Kidney (tissue), 13 donors: ENCODE measurements at regions not wholly inside any gene's neighbourhood (a gene's known extent, or its start where the extent isn't known, plus 50 kb on each side); places are given as distances from the start of the nearest gene placed in this dataset.

Experiments
- DNase-seq, 5 donors: peaks; one replicate each; pipeline ENCODE4 v3.0.0-alpha.2; 2013 to 2020
- FAIRE-seq: peaks from 2 replicates; lab custom pipeline; 2012; peaks lifted over from hg19 to GRCh38; lab: Jason Lieb, UNC
- H3K27ac ChIP-seq, 2 donors: one replicate each; pipeline ENCODE4 v1.7.0; 2013; ENCODE audit warnings: low read depth in 2 of 2, low read length in 2 of 2, inconsistent platforms in 1 of 2
- H3K27me3 ChIP-seq: one replicate; pipeline ENCODE4 v1.7.1; 2013; ENCODE audit warnings: low read length, inconsistent platforms; ENCODE audit not compliant: control insufficient read depth, insufficient read depth
- H3K36me3 ChIP-seq, 3 donors: one replicate each; pipeline versions ENCODE4 v1.7.0 to v1.7.1; 2013; ENCODE audit warnings: low read length in 3 of 3, control low read depth in 1 of 3, inconsistent platforms in 1 of 3; ENCODE audit not compliant: insufficient read depth in 3 of 3, control insufficient read depth in 2 of 3
- H3K4me1 ChIP-seq, 3 donors: one replicate each; pipeline versions ENCODE4 v1.7.0 to v1.7.1; 2013; ENCODE audit warnings: low read length in 3 of 3, inconsistent platforms in 1 of 3, low read depth in 1 of 3; ENCODE audit not compliant: control insufficient read depth in 2 of 3, insufficient read depth in 2 of 3
- H3K4me3 ChIP-seq, 3 donors: one replicate each; pipeline versions ENCODE4 v1.7.0 to v1.8.1; 2013; ENCODE audit warnings: low read length in 3 of 3, control low read depth in 1 of 3, inconsistent platforms in 1 of 3
- H3K9ac ChIP-seq, 3 donors: one replicate each; pipeline versions ENCODE4 v1.7.0 to v1.7.1; 2013; ENCODE audit warnings: low read length in 3 of 3, control low read depth in 1 of 3, inconsistent platforms in 1 of 3
- H3K9me3 ChIP-seq, 3 donors: one replicate each; pipeline versions ENCODE4 v1.7.0 to v1.7.1; 2013; ENCODE audit warnings: low read length in 3 of 3, control low read depth in 1 of 3, inconsistent platforms in 1 of 3; ENCODE audit not compliant: control insufficient read depth in 2 of 3, insufficient read depth in 1 of 3
- CTCF ChIP-seq: IDR thresholded peaks from 3 replicates; pipeline ENCODE4 v1.5.1; 2012; ENCODE audit warnings: mild to moderate bottlenecking, moderate library complexity, borderline replicate concordance; ENCODE audit not compliant: insufficient read depth; ENCODE audit errors: extremely low read depth
- intact Hi-C: fragments of 100-400 bp; cut with DNase I; formaldehyde crosslinking; loops from one replicate; pipeline ENCODE4 v1.11.1; 2022
- donor health status: control.
- donor health status: control.
- donor health status: control.
- donor health status: control.
- donor health status: control.
- donor health status: DM: yes; HTN: yes; CAD: no.
- donor health status: Normal renal cell carcinoma (clear cell type).

DNA sequence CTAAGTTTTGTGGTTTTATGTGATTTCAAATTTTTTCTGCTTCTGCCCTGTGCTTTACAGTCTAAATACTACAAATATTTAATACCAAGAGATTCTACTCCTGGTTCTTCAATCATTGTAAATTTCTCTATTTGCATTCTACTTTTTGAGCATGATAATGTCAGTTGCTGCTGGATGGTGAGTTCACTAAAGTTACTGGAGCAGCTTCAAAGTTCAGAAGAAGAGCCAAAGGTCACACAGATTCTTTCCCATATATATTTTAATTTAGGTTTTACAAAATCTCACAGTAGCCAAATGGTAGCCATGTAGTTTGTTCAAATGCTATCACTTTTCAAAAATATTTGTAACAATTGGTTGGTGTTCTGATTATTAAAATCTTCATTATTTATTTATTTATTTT, 378.7 kb downstream of the TMEM232 start:
- Histone ChIP-seq H3K27me3 (no peaks in the 10 kb centered on the region), H3K4me3 (no peak overlapping the region), H3K27ac (no peak overlapping the region), H3K4me1 (no peaks in the 10 kb centered on the region), H3K36me3 (no peaks in the 10 kb centered on the region), H3K9me3 (no peaks in the 10 kb centered on the region), H3K9ac (no peak overlapping the region)
- DNase-seq = no peak
- no peak for TF ChIP-seq CTCF
- intact Hi-C loops = no loop called here
- no peak for FAIRE-seq

- Histone ChIP-seq H3K9me3 (no peaks in the 10 kb centered on the region), H3K4me1 (no peaks in the 10 kb centered on the region), H3K36me3 (no peaks in the 10 kb centered on the region), H3K4me3 (no peak overlapping the region), H3K27ac (no peak overlapping the region), H3K9ac (no peak overlapping the region), H3K27me3 (no peaks in the 10 kb centered on the region)
- TF ChIP-seq CTCF = no peak
- intact Hi-C loops = no loop called here
- FAIRE-seq (no peak), DNase-seq (no peak)
Measured at GRCh38 chr5:110351430-110351829, 375.0 kb downstream of the TMEM232 start.

GRCh38 chr5:110354311-110354710, 372.2 kb downstream of the TMEM232 start:
- FAIRE-seq (no peak), DNase-seq (no peak)
- H3K9ac ChIP-seq = no peak overlapping the region
- no peak overlapping the region for H3K27ac ChIP-seq
- no peaks in the 10 kb centered on the region for H3K4me1 ChIP-seq
- H3K27me3 ChIP-seq = no peaks in the 10 kb centered on the region
- TF ChIP-seq CTCF = no peak
- no peaks in the 10 kb centered on the region for H3K36me3 ChIP-seq
- H3K4me3 ChIP-seq = no peak overlapping the region
- intact Hi-C loops = no loop called here
- no peaks in the 10 kb centered on the region for H3K9me3 ChIP-seq

- intact Hi-C loops = no loop called here
Measured at GRCh38 chr5:110354915-110355644, 371.4 kb downstream of the TMEM232 start.

More at GRCh38 chr5:110354915-110355644, 371.4 kb downstream of the TMEM232 start:
- H3K27ac ChIP-seq = no peak overlapping the region
- no peaks in the 10 kb centered on the region for H3K27me3 ChIP-seq
- no peaks in the 10 kb centered on the region for H3K36me3 ChIP-seq
- TF ChIP-seq CTCF = no peak
- H3K9me3 ChIP-seq = no peaks in the 10 kb centered on the region
- no peak for FAIRE-seq
- H3K4me1 ChIP-seq = no peaks in the 10 kb centered on the region
- no peak overlapping the region for H3K9ac ChIP-seq
- DNase-seq = no peak
- no peak overlapping the region for H3K4me3 ChIP-seq
